Activated CD8-positive, alpha-beta memory T cell treated with anti-CD3 and anti-CD28 coated beads for 36 hours (primary cell): ENCODE measurements at regions not wholly inside any gene's neighbourhood (a gene's known extent, or its start where the extent isn't known, plus 50 kb on each side); places are given as distances from the start of the nearest gene placed in this dataset.
"Not testable (repeated sequence)": the region's sequence is repeated elsewhere in the genome, so short reads cannot be mapped to it uniquely, and the experiment has no call there.

Experiments used
- CTCF ChIA-PET: fragments of 350-600 bp; sonication (Branson Sonifier 250); formaldehyde crosslinking; loops from one replicate; lab custom pipeline; 2021; ENCODE audit warnings: antibody characterized with exemption; lab: Charles Lee
- POLR2A ChIA-PET: fragments of 350-600 bp; sonication (Branson Sonifier 250); formaldehyde crosslinking; loops from one replicate; lab custom pipeline; 2021; ENCODE audit warnings: antibody characterized with exemption; lab: Charles Lee

DNA sequence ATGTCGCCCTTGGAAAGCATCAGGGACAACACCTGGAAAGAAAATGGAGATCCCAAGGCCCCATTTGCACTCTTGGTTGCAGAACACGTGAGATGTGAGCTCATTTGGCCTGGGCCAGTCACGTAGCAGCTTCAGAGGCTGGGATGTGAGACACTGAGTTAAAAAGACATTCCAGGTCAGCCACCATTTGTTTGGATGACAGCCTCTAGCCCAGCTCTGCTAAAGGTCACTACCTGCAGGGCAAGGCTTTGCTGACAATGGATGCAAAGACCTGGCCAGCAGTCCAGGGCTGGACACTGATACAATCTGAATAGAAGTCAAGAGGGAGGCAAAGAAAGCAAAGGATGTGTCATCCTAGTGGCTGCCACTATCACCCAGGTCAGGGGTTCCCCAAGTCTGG, 83.9 kb upstream of the LRPPRC start:
- ChIA-PET POLR2A (no interaction called here), CTCF (interaction anchor here (0.7 kb wide), 1 partner anchor 263 kb away, joined by 3 read pairs; no protein-coding TSS in a partner anchor)

DNA sequence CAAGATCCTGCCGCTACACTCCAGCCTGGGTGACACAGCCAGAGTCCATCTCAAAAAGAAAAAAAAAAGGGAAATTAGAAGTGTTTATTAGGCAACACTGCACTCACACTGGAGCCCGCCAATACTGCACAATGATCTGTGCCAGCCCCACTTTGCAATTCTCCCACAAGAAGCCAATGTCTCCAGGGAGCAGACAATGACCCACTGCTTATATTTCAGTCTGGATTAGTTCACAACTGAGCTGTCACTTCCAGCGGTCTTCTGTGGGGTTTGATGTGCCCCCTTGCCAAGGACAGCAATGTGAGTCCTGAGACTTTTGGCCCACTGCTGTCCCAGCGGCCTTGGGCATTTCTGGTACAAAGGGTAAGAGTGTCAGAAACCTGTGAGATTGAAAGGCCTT, 85.6 kb upstream of the PPM1B start:
- CTCF ChIA-PET, result no interaction called here

DNA sequence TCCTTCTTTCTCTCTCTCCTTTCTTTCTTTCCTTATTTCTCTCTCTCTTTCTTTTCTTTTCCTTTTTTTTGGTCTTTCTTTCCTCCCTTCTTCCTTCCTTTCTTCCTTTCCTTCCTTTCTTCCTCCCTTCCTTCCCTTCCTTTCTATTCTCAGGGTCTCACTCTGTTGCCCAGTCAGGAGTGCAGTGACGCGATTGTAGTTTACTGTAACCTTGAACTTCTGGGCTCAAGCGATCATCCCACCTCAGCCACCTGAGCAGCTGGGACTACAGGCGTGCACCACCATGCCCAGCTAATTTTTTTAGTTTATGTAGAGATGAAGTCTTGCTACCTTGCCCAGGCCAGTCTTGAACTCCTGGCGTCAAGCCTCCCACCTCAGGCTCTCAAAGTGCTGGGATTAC, 83.8 kb upstream of the PPM1B start:
- CTCF ChIA-PET, result no interaction called here
- POLR2A ChIA-PET, result no interaction called here

More for the DNA sequence above, 85.6 kb upstream of the PPM1B start:
- POLR2A ChIA-PET, result no interaction called here

DNA sequence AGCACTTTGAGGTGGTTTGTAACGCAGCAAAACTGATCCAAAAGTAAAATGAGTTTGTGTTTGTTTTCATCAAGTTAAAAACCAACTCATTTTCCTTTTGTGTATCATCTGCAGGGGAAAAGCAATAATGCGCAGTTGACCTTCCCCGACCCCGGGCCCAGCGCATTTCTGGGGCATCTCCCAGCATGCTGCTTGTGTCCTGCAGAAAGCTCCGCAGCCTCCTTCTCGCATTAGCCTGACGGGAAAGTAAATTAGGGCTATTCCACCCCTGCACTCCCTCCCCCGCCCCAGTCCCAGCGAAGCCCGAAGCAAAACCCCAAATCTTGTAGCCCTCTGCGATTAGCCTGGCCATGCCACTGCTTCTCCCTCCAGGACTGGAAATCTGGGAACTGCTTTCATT, 82.0 kb upstream of the PPM1B start:
- ChIA-PET POLR2A (no interaction called here), CTCF (interaction anchor here (0.8 to 1.4 kb wide), 8 partner anchors 14 to 307 kb away, joined by 3 to 6 read pairs (median 4); partner anchors contain the start of gene PPM1B)

DNA sequence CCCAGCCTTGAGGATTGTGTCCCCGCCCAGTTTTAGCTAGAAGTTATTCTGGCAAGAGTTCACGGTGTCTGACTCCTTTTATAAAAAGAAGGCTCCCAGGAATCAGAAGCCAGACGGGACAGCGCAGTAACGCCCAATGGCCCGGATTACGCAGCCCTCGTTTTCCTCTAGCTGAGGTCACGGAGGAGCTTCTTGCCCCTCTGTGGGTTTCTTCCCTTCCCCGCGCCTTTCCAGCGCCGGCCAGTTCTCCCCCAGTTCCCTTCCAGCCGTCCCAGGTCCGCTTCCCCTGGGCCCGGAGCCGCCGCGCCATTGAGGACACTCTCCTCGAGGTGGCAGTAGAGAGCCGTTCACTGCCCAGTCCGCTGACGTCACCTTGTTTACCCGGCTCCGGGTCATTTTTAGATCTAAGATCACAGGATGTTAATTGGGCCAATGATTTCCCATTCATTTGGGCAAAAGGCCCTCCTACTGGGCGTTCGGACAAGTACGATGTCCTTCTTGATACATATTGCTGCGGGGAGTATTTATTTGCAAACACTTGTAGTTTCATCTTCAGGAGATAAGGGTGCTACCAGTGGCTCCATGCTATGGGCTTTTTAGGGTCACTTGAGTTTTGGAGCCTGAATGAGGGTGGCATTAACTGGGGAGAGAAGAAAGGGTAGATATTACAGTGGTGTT, 81.5 kb upstream of the PPM1B start:
- POLR2A ChIA-PET, result no interaction called here
- CTCF ChIA-PET, result interaction anchor here (0.6 to 1.6 kb wide), 13 partner anchors 15 to 392 kb away, joined by 3 to 6 read pairs (median 3); partner anchors contain the start of gene PPM1B

DNA sequence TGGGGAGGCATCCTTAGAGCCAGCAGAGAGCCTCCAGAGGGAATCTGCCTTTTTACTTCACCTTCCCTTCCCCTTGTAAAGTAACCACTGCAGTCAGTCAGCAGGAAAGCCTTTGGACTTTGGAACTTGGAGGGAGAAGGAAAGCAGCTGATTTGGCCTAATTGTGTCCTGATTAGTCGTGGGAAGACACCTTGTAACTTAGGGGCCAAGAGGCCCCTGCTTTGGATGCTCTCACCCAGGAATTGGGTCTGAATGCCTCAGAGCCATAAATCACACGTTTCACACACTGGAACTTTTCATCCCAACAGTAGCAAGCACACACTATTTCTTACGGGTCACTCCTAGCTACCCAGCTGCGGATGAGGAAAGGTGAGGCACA, 81.0 kb upstream of the PPM1B start:
- POLR2A ChIA-PET, result no interaction called here
- CTCF ChIA-PET, result interaction anchor here (0.6 to 1.6 kb wide), 8 partner anchors 39 to 392 kb away, joined by 3 to 4 read pairs (median 3); no protein-coding TSS in a partner anchor

DNA sequence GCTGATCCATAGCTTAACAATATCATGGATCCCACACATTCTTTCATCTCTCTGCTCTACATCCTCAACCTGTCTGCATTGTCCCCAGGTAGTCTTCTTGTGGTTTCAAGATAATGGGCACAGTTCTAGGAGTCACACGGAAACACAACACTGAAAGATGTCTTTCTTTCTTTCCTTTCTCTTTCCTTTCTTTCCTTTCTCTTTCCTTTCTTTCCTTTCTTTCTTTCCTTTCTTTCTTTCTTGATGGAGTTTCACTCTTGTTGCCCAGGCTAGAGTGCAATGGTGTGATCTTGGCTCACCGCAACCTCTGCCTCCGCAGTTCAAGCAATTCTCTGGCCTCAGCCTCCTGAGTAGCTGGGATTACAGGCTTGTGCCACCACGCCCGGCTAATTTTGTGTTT, 76.2 kb upstream of the PPM1B start:
- POLR2A ChIA-PET, result interaction anchor here (0.5 kb wide), 1 partner anchor 778 kb away, joined by 3 read pairs; no protein-coding TSS in a partner anchor
- CTCF ChIA-PET, result interaction anchor here (0.6 kb wide), 1 partner anchor 157 kb away, joined by 3 read pairs; no protein-coding TSS in a partner anchor

DNA sequence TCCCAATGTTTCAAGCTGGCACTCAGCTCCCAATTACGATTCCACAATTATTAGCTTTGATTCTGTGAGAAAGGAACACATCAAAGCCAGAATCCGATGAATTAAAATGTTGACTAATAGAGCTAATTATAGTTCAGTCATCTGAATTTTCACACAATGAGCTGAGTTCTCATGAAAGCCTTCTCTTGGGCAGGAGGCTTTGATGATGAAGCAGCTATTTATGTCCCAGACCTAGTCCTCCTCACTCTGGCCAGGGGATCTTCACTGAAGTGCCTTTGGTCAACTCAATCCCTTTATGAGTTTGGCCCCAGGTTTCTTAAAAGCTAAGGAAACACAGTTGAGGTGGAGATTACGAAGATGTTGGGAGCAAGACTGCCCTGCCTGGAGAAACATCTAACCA, 74.7 kb upstream of the PPM1B start:
- POLR2A ChIA-PET, result no interaction called here
- CTCF ChIA-PET, result no interaction called here

DNA sequence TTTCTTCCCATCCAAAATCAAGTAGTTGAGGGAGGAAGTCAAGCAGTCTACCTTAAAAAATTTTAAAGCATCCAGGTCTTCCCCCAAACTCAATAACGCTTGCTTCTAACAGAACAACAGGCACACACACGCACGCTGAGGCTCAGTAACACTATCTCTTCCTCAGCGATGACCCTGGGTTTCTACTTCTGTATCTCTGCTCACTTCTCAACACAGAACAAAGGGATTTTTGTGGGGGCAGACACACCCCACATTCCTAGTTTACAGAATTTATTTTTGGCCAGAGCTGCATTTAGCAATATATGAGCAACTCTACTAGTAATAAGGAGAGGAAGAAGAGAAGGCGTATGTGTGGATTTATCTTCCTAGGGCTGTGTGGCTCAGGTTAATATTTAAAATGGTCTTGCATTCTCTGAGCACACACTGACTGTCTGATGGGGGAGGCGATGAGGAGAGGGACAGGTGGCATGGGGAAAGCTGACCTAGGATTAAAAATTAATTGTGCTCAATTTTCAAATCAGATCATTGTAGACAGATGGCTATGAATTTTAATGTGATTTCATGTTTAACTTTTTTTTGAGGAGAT, 71.3 kb upstream of the PPM1B start:
- ChIA-PET POLR2A (interaction anchor here (0.6 kb wide), 1 partner anchor 62 kb away, joined by 5 read pairs; no protein-coding TSS in a partner anchor), CTCF (no interaction called here)

DNA sequence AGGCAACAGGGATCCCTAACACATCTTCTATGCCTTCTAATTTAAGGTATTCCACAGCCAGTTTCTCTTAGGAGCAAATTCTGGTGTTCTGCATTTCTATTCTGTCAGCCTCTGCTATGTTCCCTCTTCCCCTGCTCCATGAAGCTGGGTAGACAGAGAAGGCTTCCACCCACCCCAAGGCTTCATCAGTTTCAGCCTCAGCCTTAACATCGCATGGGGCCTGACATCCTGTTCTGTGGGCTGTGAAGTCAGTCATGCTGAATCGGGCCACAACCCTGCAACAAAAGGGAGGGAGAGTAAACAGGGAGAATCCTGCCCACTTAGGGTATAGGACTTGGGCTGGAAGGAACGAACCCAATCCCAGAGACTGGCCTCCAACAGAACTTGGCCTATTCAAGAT, 70.6 kb upstream of the PPM1B start:
- ChIA-PET CTCF (no interaction called here), POLR2A (interaction anchor here (0.6 kb wide), 1 partner anchor 61 kb away, joined by 5 read pairs; no protein-coding TSS in a partner anchor)

DNA sequence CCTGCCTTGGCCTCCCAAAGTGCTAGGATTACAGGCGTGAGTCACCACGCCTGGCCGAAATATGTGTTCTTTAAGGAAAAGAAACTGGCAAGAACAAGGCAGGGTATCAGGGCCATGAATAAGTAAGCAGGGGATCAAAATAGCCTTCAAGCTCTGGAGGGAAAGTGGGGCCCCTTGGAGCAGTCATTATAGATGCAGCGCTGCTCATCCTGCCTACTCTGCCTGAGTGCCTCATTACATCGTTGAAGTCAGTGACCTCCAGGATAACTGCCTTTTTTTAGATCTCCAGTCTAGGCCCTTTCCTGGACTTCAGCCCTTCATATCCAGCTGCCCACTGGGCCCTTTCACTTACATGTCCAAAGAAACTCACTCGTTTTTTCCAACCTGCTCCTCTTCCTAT, 69.8 kb upstream of the PPM1B start:
- POLR2A ChIA-PET, result no interaction called here
- CTCF ChIA-PET, result no interaction called here

DNA sequence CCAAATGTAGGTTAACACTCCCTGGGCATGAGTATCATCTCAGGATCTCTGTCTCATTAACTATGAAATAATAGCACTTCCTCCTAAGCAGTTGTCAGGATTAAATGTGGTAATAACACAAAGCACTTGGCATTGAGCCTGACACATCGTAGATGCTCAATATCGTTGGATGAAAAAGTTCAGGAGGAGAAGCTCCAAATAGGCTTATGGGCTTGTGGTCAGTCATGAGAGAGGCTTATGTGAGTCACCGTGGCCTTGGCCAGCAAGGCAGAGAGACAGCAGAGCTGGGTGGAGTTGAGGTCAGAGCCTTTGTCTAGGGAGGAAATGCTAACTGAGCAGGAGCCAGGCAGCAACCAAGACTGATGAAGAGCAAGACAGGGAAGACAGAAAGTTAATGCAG, 68.3 kb upstream of the PPM1B start:
- ChIA-PET POLR2A (no interaction called here), CTCF (interaction anchor here (1.0 kb wide), 1 partner anchor 25 kb away, joined by 3 read pairs; no protein-coding TSS in a partner anchor)

DNA sequence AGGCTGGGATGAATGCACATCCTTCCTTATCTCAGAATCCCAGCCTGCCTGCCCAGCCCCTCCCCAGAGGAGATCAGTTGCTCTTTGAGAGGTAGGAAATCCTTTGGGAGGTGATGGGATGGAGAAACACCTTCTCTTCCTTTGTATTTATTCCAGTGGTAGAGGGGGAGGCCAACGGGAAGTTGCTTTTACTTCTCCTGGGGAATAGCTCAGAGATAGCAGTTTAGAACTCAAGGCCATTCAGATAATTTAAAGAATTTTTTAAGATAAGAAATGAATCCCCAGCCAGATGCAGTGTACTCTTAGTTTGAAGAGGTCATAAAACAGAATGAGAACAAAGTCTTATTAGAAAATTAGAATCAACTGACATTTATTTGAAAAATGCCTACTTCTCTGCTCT, 67.4 kb upstream of the PPM1B start:
- ChIA-PET CTCF (no interaction called here), POLR2A (no interaction called here)

DNA sequence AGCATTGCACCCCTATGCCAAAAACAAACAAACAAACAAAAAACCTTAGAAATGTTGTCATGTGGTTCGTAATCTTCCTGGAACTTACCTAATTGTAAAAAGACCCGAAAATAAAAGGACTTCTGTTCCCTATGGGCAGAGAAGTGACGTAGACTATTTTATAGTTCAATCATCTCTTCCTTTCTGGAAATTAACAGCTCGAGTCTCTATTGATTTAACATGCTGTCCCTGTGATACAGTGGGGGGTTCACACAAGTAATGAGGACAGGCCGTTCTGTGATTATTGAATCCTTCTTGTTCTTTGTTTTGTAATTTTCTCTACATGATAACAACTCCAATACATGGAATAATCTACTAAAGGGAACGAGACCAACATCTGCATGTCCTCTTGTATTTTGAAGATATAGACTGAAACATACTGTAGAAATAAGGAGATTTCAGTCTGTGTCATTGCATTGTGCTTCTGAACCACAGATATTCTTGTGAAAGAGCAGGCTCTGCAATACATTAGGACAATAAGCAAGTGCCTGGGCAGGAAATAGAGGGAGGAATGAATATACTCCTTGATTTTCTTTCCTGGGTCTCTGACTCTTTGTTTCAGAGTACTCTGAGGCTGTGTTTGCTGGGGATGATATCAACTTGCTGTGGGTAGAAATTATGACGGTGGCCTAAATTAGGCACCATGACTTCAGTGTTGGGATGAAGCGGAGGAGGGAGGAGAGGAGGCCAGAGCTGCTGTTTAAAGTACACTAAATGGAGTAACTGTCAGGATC, 65.7 kb upstream of the PPM1B start:
- POLR2A ChIA-PET, result no interaction called here
- CTCF ChIA-PET, result no interaction called here

DNA sequence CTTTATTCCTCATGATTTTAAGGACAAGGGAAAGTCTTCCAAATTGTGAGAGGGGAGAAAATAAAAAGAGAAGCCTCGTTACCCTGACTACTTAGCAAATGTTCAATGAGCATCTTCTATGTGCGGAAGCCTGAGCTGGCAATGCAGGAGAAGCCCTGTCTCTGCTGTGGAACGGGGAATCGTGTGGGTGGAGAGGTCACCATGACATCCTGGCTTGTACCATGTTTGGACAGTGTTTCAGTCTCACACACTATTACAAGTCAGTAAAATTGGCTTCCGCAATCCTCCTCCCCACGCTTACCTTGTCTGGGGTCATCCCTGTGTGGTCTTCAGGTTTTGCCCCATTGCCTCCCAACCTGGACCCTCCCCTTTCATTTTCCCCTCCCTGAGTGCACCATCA, 65.0 kb upstream of the PPM1B start:
- CTCF ChIA-PET, result no interaction called here

DNA sequence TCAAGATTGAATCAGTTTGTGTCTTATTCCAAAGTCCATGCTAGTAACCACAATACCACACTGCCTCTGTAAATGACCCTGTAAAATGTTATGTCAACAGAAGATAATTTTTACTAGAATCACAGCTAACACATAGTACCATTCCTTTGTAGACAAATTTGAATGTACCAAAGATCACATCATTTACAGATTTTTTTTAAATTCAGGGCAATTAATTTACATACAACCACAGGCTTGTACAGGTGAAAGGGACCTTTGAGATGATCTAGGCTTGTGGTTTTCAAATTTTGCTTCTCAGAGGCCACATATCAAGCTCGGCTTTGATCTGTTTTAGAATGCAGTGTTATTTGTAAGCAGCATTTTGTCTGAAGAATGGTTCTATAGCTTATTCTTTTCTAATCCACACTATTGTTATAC, 63.8 kb upstream of the PPM1B start:
- ChIA-PET CTCF (no interaction called here), POLR2A (no interaction called here)

More for the DNA sequence above, 65.0 kb upstream of the PPM1B start:
- POLR2A ChIA-PET, result no interaction called here

DNA sequence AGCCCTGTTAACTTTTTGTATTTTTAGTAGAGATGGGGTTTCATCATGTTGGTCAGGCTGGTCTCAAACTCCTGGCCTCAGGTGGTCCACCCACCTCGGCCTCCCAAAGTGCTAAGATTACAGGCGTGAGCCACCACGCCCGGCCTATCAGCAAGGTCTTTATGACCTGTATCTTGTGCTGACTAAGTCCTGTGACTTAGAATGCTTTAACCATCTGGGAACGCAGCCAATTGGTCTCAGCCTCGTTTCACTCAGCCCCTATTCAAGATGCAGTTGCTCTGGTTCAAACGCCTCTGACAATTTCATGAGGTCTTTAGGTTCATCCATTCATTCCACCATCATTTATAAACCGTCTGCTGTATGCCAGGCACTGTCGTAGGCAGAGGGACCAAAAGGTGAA, 62.2 kb upstream of the PPM1B start:
- POLR2A ChIA-PET, result not testable (repeated sequence)
- CTCF ChIA-PET, result interaction anchor here (1.6 kb wide), 1 partner anchor 62 kb away, joined by 4 read pairs; no protein-coding TSS in a partner anchor

DNA sequence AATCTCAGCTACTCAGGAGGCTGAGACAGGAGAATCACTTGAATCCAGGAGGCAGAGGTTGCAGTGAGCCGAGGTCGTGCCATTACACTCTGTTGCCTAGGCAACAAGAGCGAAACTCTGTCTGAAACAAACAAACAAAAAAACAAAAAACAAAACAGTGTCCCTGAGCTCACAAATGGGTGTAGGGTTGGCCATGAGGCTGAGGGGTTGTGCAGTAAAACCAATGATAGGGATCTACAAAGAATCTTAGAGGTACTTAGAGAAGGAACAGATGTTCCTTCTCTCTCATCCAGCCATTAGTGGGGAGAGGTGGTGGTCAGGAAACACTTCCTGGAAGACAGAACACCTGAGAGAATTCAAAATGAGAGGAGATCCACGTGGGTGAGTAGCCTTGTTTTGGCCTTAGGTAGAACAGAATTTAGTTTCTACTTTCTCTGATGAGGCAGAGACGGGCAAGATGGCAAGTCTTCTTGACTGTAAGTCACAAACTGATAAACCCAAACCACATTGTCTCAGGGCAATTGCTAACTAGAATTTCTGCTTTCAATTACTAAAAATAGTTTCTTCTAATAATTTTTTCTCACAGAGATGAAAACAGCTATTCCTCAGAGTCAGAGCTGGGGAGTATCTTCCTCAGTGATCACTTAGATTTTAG, 61.5 kb upstream of the PPM1B start:
- ChIA-PET CTCF (interaction anchor here (1.6 kb wide), 1 partner anchor 63 kb away, joined by 4 read pairs; no protein-coding TSS in a partner anchor), POLR2A (no interaction called here)

DNA sequence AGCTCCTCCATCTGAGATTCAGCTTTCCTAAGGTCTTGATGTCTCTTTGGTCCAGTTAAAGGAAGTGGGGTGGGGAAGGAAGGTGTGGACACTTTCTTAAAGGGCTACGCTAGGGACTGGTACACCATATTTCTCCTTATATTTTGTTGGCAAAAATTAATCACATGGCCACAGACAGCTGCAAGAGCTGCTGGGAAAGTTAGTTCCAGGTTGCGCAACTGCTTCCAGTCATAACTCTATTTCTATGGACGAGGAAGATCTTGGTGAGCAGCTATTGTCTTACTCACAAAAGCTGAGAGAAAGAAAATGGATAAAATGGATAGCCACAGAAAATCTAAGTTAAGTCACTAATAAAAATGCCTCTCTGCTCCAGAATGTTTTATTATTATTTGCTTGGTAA, 60.7 kb upstream of the PPM1B start:
- CTCF ChIA-PET, result interaction anchor here (1.6 kb wide), 1 partner anchor 64 kb away, joined by 4 read pairs; no protein-coding TSS in a partner anchor
- POLR2A ChIA-PET, result no interaction called here
